ENCODE measurements at regions not wholly inside any gene's neighbourhood (a gene's known extent, or its start where the extent isn't known, plus 50 kb on each side); places are given as distances from the start of the nearest gene placed in this dataset.

DNA sequence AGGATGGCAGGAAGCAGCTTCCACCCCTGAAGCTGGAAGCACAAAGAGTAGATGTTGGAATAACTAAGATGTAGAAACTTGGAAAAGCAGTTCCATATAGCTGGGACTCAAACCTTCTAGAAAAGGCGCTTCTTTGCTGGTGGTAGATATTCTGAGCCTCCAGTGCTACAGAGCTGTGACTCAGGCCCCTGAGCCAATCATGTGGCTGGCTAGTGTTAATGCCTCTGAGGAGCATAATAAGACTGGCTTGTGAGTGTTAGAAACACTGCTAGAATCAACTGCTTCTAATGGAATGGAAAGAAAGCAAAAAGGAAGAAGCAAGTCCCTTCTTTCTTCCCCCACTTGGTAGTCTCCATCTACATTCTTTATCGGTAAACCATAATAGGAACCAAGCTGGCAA, 234.2 kb upstream of the DMAC1 start:
- TF ChIP-seq, protein P1, sequence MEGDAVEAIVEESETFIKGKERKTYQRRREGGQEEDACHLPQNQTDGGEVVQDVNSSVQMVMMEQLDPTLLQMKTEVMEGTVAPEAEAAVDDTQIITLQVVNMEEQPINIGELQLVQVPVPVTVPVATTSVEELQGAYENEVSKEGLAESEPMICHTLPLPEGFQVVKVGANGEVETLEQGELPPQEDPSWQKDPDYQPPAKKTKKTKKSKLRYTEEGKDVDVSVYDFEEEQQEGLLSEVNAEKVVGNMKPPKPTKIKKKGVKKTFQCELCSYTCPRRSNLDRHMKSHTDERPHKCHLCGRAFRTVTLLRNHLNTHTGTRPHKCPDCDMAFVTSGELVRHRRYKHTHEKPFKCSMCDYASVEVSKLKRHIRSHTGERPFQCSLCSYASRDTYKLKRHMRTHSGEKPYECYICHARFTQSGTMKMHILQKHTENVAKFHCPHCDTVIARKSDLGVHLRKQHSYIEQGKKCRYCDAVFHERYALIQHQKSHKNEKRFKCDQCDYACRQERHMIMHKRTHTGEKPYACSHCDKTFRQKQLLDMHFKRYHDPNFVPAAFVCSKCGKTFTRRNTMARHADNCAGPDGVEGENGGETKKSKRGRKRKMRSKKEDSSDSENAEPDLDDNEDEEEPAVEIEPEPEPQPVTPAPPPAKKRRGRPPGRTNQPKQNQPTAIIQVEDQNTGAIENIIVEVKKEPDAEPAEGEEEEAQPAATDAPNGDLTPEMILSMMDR (conservative IDR thresholded peaks at IDR 0.05), result no peak
- DNase-seq, result no peak
- 90 to 94% methylated on average over 1 to 2 of the region's 2 CpGs for WGBS, 2 experiments (ENCODE audit: insufficient coverage in 1 of 2, insufficient read length in 1 of 2)

DNA sequence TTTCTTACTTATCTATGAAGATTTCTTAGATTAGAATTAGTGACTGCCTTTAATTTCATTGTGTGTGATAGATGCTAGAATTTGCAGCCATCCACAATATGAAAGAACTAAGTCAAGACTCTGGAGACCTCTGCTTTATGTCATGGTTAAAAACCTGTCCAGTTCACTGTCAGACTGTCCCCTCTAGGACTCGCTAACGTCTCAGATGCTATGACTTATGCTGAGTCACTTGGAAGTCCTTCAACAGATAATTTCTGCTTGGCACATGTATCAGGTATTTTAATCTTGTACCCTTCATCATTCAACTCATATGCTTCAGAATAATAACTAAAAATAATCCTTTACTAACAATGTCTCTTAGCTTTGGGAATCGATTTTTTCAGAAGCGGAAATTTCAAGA, 230.5 kb upstream of the DMAC1 start:
- Mint-ChIP-seq H3K9me3 (no peaks in the 10 kb centered on the region), H3K4me1 (no peaks in the 10 kb centered on the region), H3K27ac (no peak overlapping the region), H3K36me3 (ENCODE audit: low read depth) (no peaks in the 10 kb centered on the region), H3K27me3 (ENCODE audit: insufficient read depth) (peaks cover 4% of the 10 kb centered on the region), H3K4me3 (no peak overlapping the region)
- H3K27me3 ChIP-seq (ENCODE audit: control insufficient read depth, insufficient read depth, low read length, poor library complexity, severe bottlenecking), result peaks cover 10% of the 10 kb centered on the region
- H3K27ac ChIP-seq (ENCODE audit: low read depth, low read length), result no peak overlapping the region
- H3K4me1 ChIP-seq (ENCODE audit: control insufficient read depth, insufficient read depth, low read length), result no peaks in the 10 kb centered on the region
- no peaks in the 10 kb centered on the region for H3K9me3 ChIP-seq (ENCODE audit: control insufficient read depth, low read length)
- H3K36me3 ChIP-seq (ENCODE audit: control insufficient read depth, insufficient read depth, low read length), result no peaks in the 10 kb centered on the region
- 95 to 100% methylated on average over 4 of the region's 4 CpGs for WGBS, 2 experiments (ENCODE audit: insufficient coverage in 1 of 2, insufficient read length in 1 of 2)
- no peak overlapping the region for H3K4me3 ChIP-seq (ENCODE audit: low read length)
- no peak for DNase-seq
- TF ChIP-seq, protein P1 (conservative IDR thresholded peaks at IDR 0.05), result no peak
- H3K9ac ChIP-seq (ENCODE audit: extremely low read depth, low read length, poor library complexity, severe bottlenecking), result no peak overlapping the region

More for the DNA sequence above, 234.2 kb upstream of the DMAC1 start:
- no peak overlapping the region for H3K27ac ChIP-seq (ENCODE audit: low read depth, low read length)
- no peak overlapping the region for H3K4me3 Mint-ChIP-seq
- H3K9ac ChIP-seq (ENCODE audit: extremely low read depth, low read length, poor library complexity, severe bottlenecking), result no peak overlapping the region
- H3K9me3 Mint-ChIP-seq, result peaks cover 28% of the 10 kb centered on the region
- H3K27me3 ChIP-seq (ENCODE audit: control insufficient read depth, insufficient read depth, low read length, poor library complexity, severe bottlenecking), result peaks cover 5% of the 10 kb centered on the region
- no peak overlapping the region for H3K4me3 ChIP-seq (ENCODE audit: low read length)
- H3K27ac Mint-ChIP-seq, result no peak overlapping the region
- no peaks in the 10 kb centered on the region for H3K4me1 Mint-ChIP-seq
- peaks cover 5% of the 10 kb centered on the region for H3K36me3 Mint-ChIP-seq (ENCODE audit: low read depth)
- H3K4me1 ChIP-seq (ENCODE audit: control insufficient read depth, insufficient read depth, low read length), result no peaks in the 10 kb centered on the region
- H3K36me3 ChIP-seq (ENCODE audit: control insufficient read depth, insufficient read depth, low read length), result no peaks in the 10 kb centered on the region
- H3K27me3 Mint-ChIP-seq (ENCODE audit: insufficient read depth), result peaks cover 4% of the 10 kb centered on the region
- peaks cover 29% of the 10 kb centered on the region for H3K9me3 ChIP-seq (ENCODE audit: control insufficient read depth, low read length)

DNA sequence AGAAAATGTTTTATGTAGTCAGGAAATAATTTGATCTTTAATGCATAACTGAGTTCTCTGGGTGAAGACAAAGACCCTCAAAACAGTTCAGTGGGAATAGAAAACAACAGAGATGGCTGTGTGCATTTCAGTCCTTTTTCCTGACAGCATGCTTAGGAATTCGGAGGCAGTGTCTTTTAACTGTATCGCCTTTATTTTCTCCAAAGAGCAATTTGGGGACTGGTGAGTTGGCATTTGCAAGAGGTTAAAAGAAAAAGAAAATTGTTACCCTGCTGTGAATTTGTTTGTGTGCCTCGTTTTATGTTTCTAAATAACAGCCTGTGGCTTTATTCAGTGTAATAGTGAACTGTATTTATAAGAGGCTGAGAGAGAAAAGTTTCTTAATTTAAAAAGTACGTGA, 227.8 kb upstream of the DMAC1 start:
- no peaks in the 10 kb centered on the region for H3K36me3 Mint-ChIP-seq (ENCODE audit: low read depth)
- TF ChIP-seq, protein P1 (conservative IDR thresholded peaks at IDR 0.05), result no peak
- no peak for DNase-seq
- WGBS, 2 experiments (ENCODE audit: insufficient coverage in 1 of 2, insufficient read length in 1 of 2), result 40 to 67% methylated on average over 3 to 4 of the region's 4 CpGs
- no peak overlapping the region for H3K9ac ChIP-seq (ENCODE audit: extremely low read depth, low read length, poor library complexity, severe bottlenecking)
- no peak overlapping the region for H3K4me3 Mint-ChIP-seq
- no peaks in the 10 kb centered on the region for H3K4me1 ChIP-seq (ENCODE audit: control insufficient read depth, insufficient read depth, low read length)
- peaks cover 4% of the 10 kb centered on the region for H3K27me3 Mint-ChIP-seq (ENCODE audit: insufficient read depth)
- no peak overlapping the region for H3K27ac ChIP-seq (ENCODE audit: low read depth, low read length)
- no peaks in the 10 kb centered on the region for H3K4me1 Mint-ChIP-seq
- H3K9me3 Mint-ChIP-seq, result no peaks in the 10 kb centered on the region
- H3K9me3 ChIP-seq (ENCODE audit: control insufficient read depth, low read length), result peaks cover 7% of the 10 kb centered on the region
- peaks cover 10% of the 10 kb centered on the region for H3K27me3 ChIP-seq (ENCODE audit: control insufficient read depth, insufficient read depth, low read length, poor library complexity, severe bottlenecking)
- H3K4me3 ChIP-seq (ENCODE audit: low read length), result no peak overlapping the region
- H3K27ac Mint-ChIP-seq, result no peak overlapping the region
- H3K36me3 ChIP-seq (ENCODE audit: control insufficient read depth, insufficient read depth, low read length), result no peaks in the 10 kb centered on the region
